H9 (cell line): ENCODE measurements at regions not wholly inside any gene's neighbourhood (a gene's known extent, or its start where the extent isn't known, plus 50 kb on each side); places are given as distances from the start of the nearest gene placed in this dataset.

Experiments
- DNase-seq: peaks from one replicate; pipeline ENCODE4 v3.0.0-alpha.2; 2017
- H2AFZ ChIP-seq: one replicate; pipeline ENCODE4 v1.6.1; 2013; ENCODE audit warnings: mild to moderate bottlenecking, low read length, control low read depth, moderate library complexity
- H2AK5ac ChIP-seq: 2 replicates; pipeline ENCODE4 v1.6.1; 2013; ENCODE audit warnings: low read length, control low read depth, mixed read lengths; ENCODE audit not compliant: insufficient read length
- H2BK120ac ChIP-seq: one replicate; pipeline ENCODE4 v1.6.1; 2013; ENCODE audit warnings: low read depth, mild to moderate bottlenecking, low read length, control low read depth, inconsistent platforms; ENCODE audit not compliant: poor library complexity, severe bottlenecking
- H2BK12ac ChIP-seq: 2 replicates; pipeline ENCODE4 v1.6.1; 2013; ENCODE audit warnings: low read length, control low read depth, mixed read lengths, low read depth; ENCODE audit not compliant: insufficient read length
- H2BK15ac ChIP-seq: 2 replicates; pipeline ENCODE4 v1.6.1; 2013; ENCODE audit warnings: low read depth, low read length, control low read depth
- H2BK20ac ChIP-seq: one replicate; pipeline ENCODE4 v1.6.1; 2013; ENCODE audit warnings: low read depth, mild to moderate bottlenecking, low read length, control low read depth, inconsistent platforms; ENCODE audit not compliant: poor library complexity, severe bottlenecking
- H2BK5ac ChIP-seq: 2 replicates; pipeline ENCODE4 v1.6.1; 2013; ENCODE audit warnings: low read length, control low read depth, mixed read lengths; ENCODE audit not compliant: insufficient read length
- H3K14ac ChIP-seq: 2 replicates; pipeline ENCODE4 v1.6.1; 2013; ENCODE audit warnings: low read length, control low read depth; ENCODE audit not compliant: insufficient read depth
- H3K18ac ChIP-seq: 2 replicates; pipeline ENCODE4 v1.6.1; 2013; ENCODE audit warnings: low read depth, mild to moderate bottlenecking, mixed read lengths, low read length, control low read depth; ENCODE audit not compliant: insufficient read length
- H3K23ac ChIP-seq: 2 replicates; pipeline ENCODE4 v1.6.1; 2013; ENCODE audit warnings: low read length, control low read depth, mixed read lengths, low read depth; ENCODE audit not compliant: insufficient read length
- H3K23me2 ChIP-seq: 2 replicates; pipeline ENCODE4 v1.6.1; 2013; ENCODE audit warnings: low read depth, mild to moderate bottlenecking, mixed read lengths, low read length, control low read depth; ENCODE audit not compliant: insufficient read length, poor library complexity, severe bottlenecking
- H3K27ac ChIP-seq: 2 replicates; pipeline ENCODE4 v1.5.1; 2013; ENCODE audit warnings: low read length, control low read depth, mixed read lengths, low read depth; ENCODE audit not compliant: insufficient read length
- H3K27me3 ChIP-seq: 2 replicates; pipeline ENCODE4 v1.6.1; 2013; ENCODE audit warnings: low read length, control low read depth, inconsistent platforms; ENCODE audit not compliant: insufficient read depth
- H3K4ac ChIP-seq: 2 replicates; pipeline ENCODE4 v1.6.1; 2013; ENCODE audit warnings: low read depth, mild to moderate bottlenecking, control low read depth, inconsistent platforms, low read length, moderate library complexity
- H3K4me1 ChIP-seq: 2 replicates; pipeline ENCODE4 v1.6.1; 2013; ENCODE audit warnings: low read length, control low read depth, inconsistent platforms; ENCODE audit not compliant: insufficient read depth
- H3K4me2 ChIP-seq: 2 replicates; pipeline ENCODE4 v1.6.1; 2013; ENCODE audit warnings: low read length, control low read depth, mixed read lengths; ENCODE audit not compliant: insufficient read length, insufficient read depth
- H3K56ac ChIP-seq: 2 replicates; pipeline ENCODE4 v1.6.1; 2013; ENCODE audit warnings: low read depth, mild to moderate bottlenecking, mixed read lengths, low read length, control low read depth; ENCODE audit not compliant: insufficient read length
- H3K79me1 ChIP-seq: 2 replicates; pipeline ENCODE4 v1.6.1; 2013; ENCODE audit warnings: low read depth, mild to moderate bottlenecking, moderate library complexity, low read length, control low read depth, inconsistent platforms; ENCODE audit not compliant: insufficient read depth, poor library complexity, severe bottlenecking
- H3K79me2 ChIP-seq: 2 replicates; pipeline ENCODE4 v1.6.1; 2013; ENCODE audit warnings: low read length, control low read depth, inconsistent platforms; ENCODE audit not compliant: insufficient read depth
- H3K9ac ChIP-seq: 2 replicates; pipeline ENCODE4 v1.6.1; 2013; ENCODE audit warnings: low read length, control low read depth, mixed read lengths; ENCODE audit not compliant: insufficient read length; ENCODE audit errors: extremely low read depth
- H3K9me3 ChIP-seq: one replicate; pipeline ENCODE4 v1.6.1; 2013; ENCODE audit warnings: low read depth, low read length, inconsistent platforms; ENCODE audit not compliant: control insufficient read depth
- H3T11ph ChIP-seq: one replicate; pipeline ENCODE4 v1.6.1; 2013; ENCODE audit warnings: mild to moderate bottlenecking, low read length, control low read depth, inconsistent platforms
- H4K20me1 ChIP-seq: one replicate; pipeline ENCODE4 v1.6.1; 2013; ENCODE audit not compliant: control insufficient read depth, insufficient read length, insufficient read depth
- H4K5ac ChIP-seq: 2 replicates; pipeline ENCODE4 v1.6.1; 2013; ENCODE audit warnings: low read depth, mild to moderate bottlenecking, mixed read lengths, low read length, control low read depth; ENCODE audit not compliant: insufficient read length
- H4K8ac ChIP-seq: replicated peaks from 2 replicates; pipeline ENCODE4 v1.6.1; 2013; ENCODE audit warnings: low read length, control low read depth, mixed read lengths, low read depth; ENCODE audit not compliant: insufficient read length
- H4K91ac ChIP-seq: 2 replicates; pipeline ENCODE4 v1.6.1; 2013; ENCODE audit warnings: low read depth, mild to moderate bottlenecking, moderate library complexity, mixed read lengths, low read length, control low read depth; ENCODE audit not compliant: insufficient read length
- H3K27ac Mint-ChIP-seq, 3 experiments: 2 replicates in 2 of 3; 3 replicates in 1 of 3; pipeline ENCODE4 v1.8.0; 2020 to 2021; ENCODE audit warnings: mixed read lengths in 3 of 3, mild to moderate bottlenecking in 1 of 3, moderate library complexity in 1 of 3
- H3K27me3 Mint-ChIP-seq: 2 replicates; pipeline ENCODE4 v1.8.0; 2021; ENCODE audit warnings: low read depth, mild to moderate bottlenecking, moderate library complexity, mixed read lengths
- H3K36me3 Mint-ChIP-seq, 3 experiments: 2 replicates in 2 of 3; 3 replicates in 1 of 3; pipeline ENCODE4 v1.8.0; 2020 to 2021; ENCODE audit warnings: low read depth in 3 of 3, mixed read lengths in 3 of 3; ENCODE audit not compliant: insufficient read depth in 1 of 3
- H3K4me1 Mint-ChIP-seq, 2 experiments: 2 replicates each; pipeline ENCODE4 v1.8.0; 2020; ENCODE audit warnings: mixed read lengths in 2 of 2
- H3K4me3 Mint-ChIP-seq, 2 experiments: 2 replicates in 1 of 2; 3 replicates in 1 of 2; pipeline ENCODE4 v1.8.0; 2020 to 2021; ENCODE audit warnings: mild to moderate bottlenecking in 2 of 2, mixed read lengths in 2 of 2, moderate library complexity in 1 of 2
- H3K9me3 Mint-ChIP-seq, 2 experiments: 2 replicates in 1 of 2; 3 replicates in 1 of 2; pipeline ENCODE4 v1.8.0; 2020; ENCODE audit warnings: mild to moderate bottlenecking in 2 of 2, mixed read lengths in 2 of 2, moderate library complexity in 1 of 2
- WGBS: extraction: QIAGEN DNeasy Blood & Tissue Kit; methylation state at CpG from one replicate; pipeline ENCODE4 v1.1.7; 2013; ENCODE audit warnings: missing lambda C conversion rate, low lambda C conversion rate, mixed read lengths; ENCODE audit not compliant: insufficient read length; ENCODE audit errors: extremely low coverage; 5-methylcytosine and 5-hydroxymethylcytosine counted together
- TF ChIP-seq, protein P1 (sequence below): fragments of 200-600 bp; sonication (generic); conservative IDR thresholded peaks from 3 replicates; pipeline ENCODE4 v1.8.0; 2021; ENCODE audit warnings: antibody characterized with exemption, mild to moderate bottlenecking

DNA sequence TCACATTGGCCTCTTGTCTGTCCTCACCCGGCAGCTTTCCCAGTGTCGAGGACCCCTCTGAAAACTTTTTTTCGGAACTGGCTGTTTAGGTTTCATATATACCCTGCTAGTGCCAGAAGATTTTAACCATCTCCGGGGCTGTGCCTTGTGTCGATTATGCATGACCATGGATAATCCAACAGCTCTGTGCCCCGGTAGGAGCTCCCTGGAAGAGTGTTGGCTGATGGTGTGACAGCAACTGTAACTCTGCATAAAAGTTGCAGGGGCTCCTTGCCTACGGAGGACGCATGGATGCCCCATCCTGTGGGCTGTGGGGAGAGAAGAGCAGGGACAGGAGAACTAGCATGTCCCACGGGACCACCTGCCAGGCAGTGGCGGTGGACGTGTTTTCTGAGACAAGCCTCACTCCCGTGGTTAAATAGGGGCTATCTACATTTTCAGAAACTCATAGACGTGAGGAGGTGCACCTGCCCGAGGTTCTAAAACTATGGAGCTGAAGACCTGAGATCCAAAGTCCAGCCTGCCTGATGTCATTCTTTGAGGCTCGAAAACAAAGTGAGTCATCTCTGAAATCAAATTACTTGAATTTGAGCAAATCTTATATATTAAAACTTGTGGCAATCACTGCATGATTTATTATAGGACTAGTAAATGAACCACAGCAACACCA lies 437.2 kb upstream of the HS6ST1 start:
- Mint-ChIP-seq H3K4me3 (no peak overlapping the region), H3K27ac (peak overlapping the region in 1 of 3 experiments; percentile 36; a peak in 1 of 7 replicates), H3K27me3 (peaks cover 2% of the 10 kb centered on the region), H3K4me1 (peaks cover 22 to 26% of the 10 kb centered on the region in 2 experiments), H3K36me3 (no peaks in the 10 kb centered on the region), H3K9me3 (peaks cover 3 to 5% of the 10 kb centered on the region in 2 experiments; a peak in 3 of 5 replicates)
- Histone ChIP-seq H4K5ac (no peak overlapping the region), H4K91ac (no peak overlapping the region), H4K8ac (no peak overlapping the region), H2AK5ac (no peak overlapping the region), H3K56ac (no peak overlapping the region), H2BK12ac (no peak overlapping the region), H3T11ph (no peak overlapping the region), H3K4me1 (peaks cover 2% of the 10 kb centered on the region; the same call in 1 of the 2 replicates), H4K20me1 (no peaks in the 10 kb centered on the region), H3K4me2 (no peak overlapping the region), H3K23me2 (no peaks in the 10 kb centered on the region), H3K4ac (no peak overlapping the region), H3K18ac (no peak overlapping the region), H2BK20ac (no peak overlapping the region), H3K27me3 (no peaks in the 10 kb centered on the region), H2BK120ac (no peak overlapping the region), H3K9me3 (no peaks in the 10 kb centered on the region), H3K14ac (no peak overlapping the region), H2AFZ (no peak overlapping the region), H3K9ac (no peak overlapping the region), H3K23ac (no peak overlapping the region), H2BK15ac (no peak overlapping the region), H3K79me2 (no peaks in the 10 kb centered on the region), H3K27ac (no peak overlapping the region), H3K79me1 (no peaks in the 10 kb centered on the region), H2BK5ac (no peak overlapping the region)
- no peak for DNase-seq
- TF ChIP-seq, protein P1, sequence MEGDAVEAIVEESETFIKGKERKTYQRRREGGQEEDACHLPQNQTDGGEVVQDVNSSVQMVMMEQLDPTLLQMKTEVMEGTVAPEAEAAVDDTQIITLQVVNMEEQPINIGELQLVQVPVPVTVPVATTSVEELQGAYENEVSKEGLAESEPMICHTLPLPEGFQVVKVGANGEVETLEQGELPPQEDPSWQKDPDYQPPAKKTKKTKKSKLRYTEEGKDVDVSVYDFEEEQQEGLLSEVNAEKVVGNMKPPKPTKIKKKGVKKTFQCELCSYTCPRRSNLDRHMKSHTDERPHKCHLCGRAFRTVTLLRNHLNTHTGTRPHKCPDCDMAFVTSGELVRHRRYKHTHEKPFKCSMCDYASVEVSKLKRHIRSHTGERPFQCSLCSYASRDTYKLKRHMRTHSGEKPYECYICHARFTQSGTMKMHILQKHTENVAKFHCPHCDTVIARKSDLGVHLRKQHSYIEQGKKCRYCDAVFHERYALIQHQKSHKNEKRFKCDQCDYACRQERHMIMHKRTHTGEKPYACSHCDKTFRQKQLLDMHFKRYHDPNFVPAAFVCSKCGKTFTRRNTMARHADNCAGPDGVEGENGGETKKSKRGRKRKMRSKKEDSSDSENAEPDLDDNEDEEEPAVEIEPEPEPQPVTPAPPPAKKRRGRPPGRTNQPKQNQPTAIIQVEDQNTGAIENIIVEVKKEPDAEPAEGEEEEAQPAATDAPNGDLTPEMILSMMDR = 0 out of 3 replicates have a peak, but pooled peaks have one; percentile 10
- no CpG with 5 or more reads among the region's 15 CpGs for WGBS
